Heart right ventricle (tissue), 16 donors: ENCODE measurements at regions not wholly inside any gene's neighbourhood (a gene's known extent, or its start where the extent isn't known, plus 50 kb on each side); places are given as distances from the start of the nearest gene placed in this dataset.

ENCODE experiments used
- ATAC-seq, 8 donors: fragments of 200-7000 bp; cut with Tn5 transposase; one replicate each; pipeline ENCODE4 v1.9.1; 2020; ENCODE audit warnings: mild to moderate bottlenecking in 8 of 8, moderate library complexity in 8 of 8, moderate number of reproducible peaks in 1 of 8
- DNase-seq, 2 donors: peaks; one replicate each; pipeline ENCODE4 v3.0.0-alpha.2; 2020
- H3K27ac ChIP-seq, 10 donors: fragments of 200-600 bp; sonication (generic) in 2 of 10; one replicate each; pipeline versions ENCODE4 v1.5.0 to v1.8.0; 2020 to 2022; ENCODE audit warnings: mild to moderate bottlenecking in 3 of 10
- H3K27me3 ChIP-seq, 7 donors: fragments of 200-600 bp; one replicate each; pipeline ENCODE4 v1.8.0; 2021 to 2022; ENCODE audit warnings: mild to moderate bottlenecking in 2 of 7
- H3K36me3 ChIP-seq, 9 donors: fragments of 200-600 bp; sonication (generic) in 1 of 9; one replicate each; pipeline versions ENCODE4 v1.5.0 to v1.8.0; 2020 to 2022; ENCODE audit warnings: mild to moderate bottlenecking in 2 of 9
- H3K4me1 ChIP-seq, 9 donors: fragments of 200-600 bp; sonication (generic) in 1 of 9; one replicate each; pipeline versions ENCODE4 v1.5.0 to v1.8.0; 2020 to 2022; ENCODE audit warnings: mild to moderate bottlenecking in 4 of 9
- H3K4me3 ChIP-seq, 10 donors: fragments of 200-600 bp; sonication (generic) in 2 of 10; one replicate each; pipeline versions ENCODE4 v1.5.0 to v1.8.0; 2020 to 2022; ENCODE audit warnings: mild to moderate bottlenecking in 7 of 10, moderate library complexity in 2 of 10
- H3K9me3 ChIP-seq, 11 donors: fragments of 200-600 bp in 10 of 11; sonication (generic) in 2 of 11; one replicate each; pipeline versions ENCODE4 v1.5.0 to v1.8.0; 2013 to 2022; ENCODE audit warnings: mild to moderate bottlenecking in 2 of 11, control low read depth in 1 of 11, moderate library complexity in 1 of 11
- WGBS, 2 donors: extraction: QIAGEN DNeasy Blood & Tissue Kit; methylation state at CpG; one replicate each; pipeline ENCODE4 v1.1.7; 2013; ENCODE audit warnings: inconsistent platforms in 1 of 2; 5-methylcytosine and 5-hydroxymethylcytosine counted together
- intact Hi-C, 10 donors: fragments of 100-400 bp; cut with DNase I; formaldehyde crosslinking; loops; one replicate each; pipeline versions ENCODE4 v1.11.1 to v1.14.2; 2022
- TF ChIP-seq, protein P1 (sequence below), 9 donors: fragments of 200-600 bp; sonication (generic) in 2 of 9; IDR thresholded peaks; one replicate each; pipeline versions ENCODE4 v1.5.0 to v1.8.0; 2021 to 2022; ENCODE audit warnings: antibody characterized with exemption in 9 of 9, mild to moderate bottlenecking in 5 of 9, moderate library complexity in 1 of 9
- donor health status: Arrhythmogenic right ventricular cardiomyopathy.
- donor health status: ischemic (EF 13 %, LVEDD 7.1; RV severe dilation, severe dysfunction).
- donor health status: healthy with polysubstance abuse.
- donor health status: DM: no; HTN: yes; CAD: no.
- donor health status: DM: no; HTN: no; CAD: no.
- donor health status: ischemic (EF 25% LVEDD 6.9; RV normal size, moderate dysfunction).
- donor health status: ischemic (EF 25% LVEDD 5.7; RV mildly dilated, moderate dysfunction).
- donor health status: healthy.
- donor health status: DM: yes; HTN: yes; CAD: no.
- donor health status: Ischemic cardiomyopathy.
- donor health status: ischemic (EF 35%, LVEDD 5.7; RV mildly dilated, moderate dysfunction).
- donor health status: nonischemic (EF 11% LVEDD 7.7; RV severe dilation, severe dysfunction).
- donor health status: DM: yes; HTN: yes; CAD: no.
- donor health status: PGD.
- donor health status: ischemic (EF 29% LVEDD 5.4; RV normal size, mild dysfunction).
- donor health status: nonischemic (EF 23%, LVEDD 6.1; RV moderate dilation, normal function).

DNA sequence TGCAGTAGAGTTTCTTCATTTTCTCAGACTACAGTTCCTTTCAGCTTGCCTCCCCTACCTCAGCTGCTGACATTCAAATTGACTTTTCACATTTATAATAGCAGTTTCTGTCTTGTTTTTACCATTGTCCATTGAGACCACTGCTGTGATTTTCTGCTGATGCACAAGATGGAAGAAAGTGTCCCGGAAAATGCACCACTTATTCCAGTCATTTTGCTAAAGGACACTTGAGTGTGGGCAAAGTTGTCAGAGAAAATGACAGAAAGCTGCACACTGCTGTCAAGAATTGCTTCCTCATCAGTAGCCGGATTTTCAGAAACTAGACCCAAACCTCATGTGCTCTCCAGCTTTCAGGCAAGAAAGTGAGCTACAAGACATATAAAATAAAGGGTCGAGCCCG is 546.2 kb upstream of the SETBP1 start:
- no peaks in the 10 kb centered on the region for H3K4me1 ChIP-seq
- no peak overlapping the region for H3K4me3 ChIP-seq
- no peak for ATAC-seq

DNA sequence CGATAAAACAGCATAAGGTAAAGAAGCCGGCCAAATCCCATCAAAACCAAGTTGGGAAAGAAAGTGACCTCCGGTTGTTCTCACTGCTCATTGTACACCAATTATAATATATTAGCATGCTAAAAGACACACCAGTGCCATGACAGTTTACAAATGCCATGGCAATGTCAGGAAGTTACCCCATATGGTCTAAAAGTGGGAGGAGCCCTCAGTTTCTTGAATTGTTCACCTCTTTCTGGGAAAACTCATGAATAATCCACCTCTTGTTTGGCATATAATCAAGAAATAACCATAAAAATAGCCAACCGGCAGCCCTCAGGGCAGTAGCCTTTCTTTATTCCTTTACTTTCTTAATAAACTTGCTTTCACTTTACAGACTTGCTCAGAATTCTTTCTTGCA is 544.9 kb upstream of the SETBP1 start:
- ATAC-seq (no peak), DNase-seq (no peak)
- WGBS, 2 donors = 97 to 98% methylated on average over 4 of the region's 4 CpGs
- Histone ChIP-seq H3K36me3 (no peaks in the 10 kb centered on the region), H3K27ac (no peak overlapping the region), H3K4me3 (no peak overlapping the region), H3K27me3 (no peaks in the 10 kb centered on the region), H3K4me1 (no peaks in the 10 kb centered on the region), H3K9me3 (peaks cover 0 to 8% (median 0%) of the 10 kb centered on the region in 11 donors)
- intact Hi-C loops = loop anchor here in 4 of 10 donors (10.0 kb wide), 3 partner anchors 189 to 1249 kb away; no protein-coding TSS in a partner anchor
- TF ChIP-seq, protein P1, sequence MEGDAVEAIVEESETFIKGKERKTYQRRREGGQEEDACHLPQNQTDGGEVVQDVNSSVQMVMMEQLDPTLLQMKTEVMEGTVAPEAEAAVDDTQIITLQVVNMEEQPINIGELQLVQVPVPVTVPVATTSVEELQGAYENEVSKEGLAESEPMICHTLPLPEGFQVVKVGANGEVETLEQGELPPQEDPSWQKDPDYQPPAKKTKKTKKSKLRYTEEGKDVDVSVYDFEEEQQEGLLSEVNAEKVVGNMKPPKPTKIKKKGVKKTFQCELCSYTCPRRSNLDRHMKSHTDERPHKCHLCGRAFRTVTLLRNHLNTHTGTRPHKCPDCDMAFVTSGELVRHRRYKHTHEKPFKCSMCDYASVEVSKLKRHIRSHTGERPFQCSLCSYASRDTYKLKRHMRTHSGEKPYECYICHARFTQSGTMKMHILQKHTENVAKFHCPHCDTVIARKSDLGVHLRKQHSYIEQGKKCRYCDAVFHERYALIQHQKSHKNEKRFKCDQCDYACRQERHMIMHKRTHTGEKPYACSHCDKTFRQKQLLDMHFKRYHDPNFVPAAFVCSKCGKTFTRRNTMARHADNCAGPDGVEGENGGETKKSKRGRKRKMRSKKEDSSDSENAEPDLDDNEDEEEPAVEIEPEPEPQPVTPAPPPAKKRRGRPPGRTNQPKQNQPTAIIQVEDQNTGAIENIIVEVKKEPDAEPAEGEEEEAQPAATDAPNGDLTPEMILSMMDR (IDR thresholded peaks at IDR 0.05) = no peak

More for the DNA sequence above, 546.2 kb upstream of the SETBP1 start:
- no peak for DNase-seq
- H3K27ac ChIP-seq = no peak overlapping the region
- TF ChIP-seq, protein P1 (IDR thresholded peaks at IDR 0.05) = no peak
- 61 to 79% methylated on average over 4 of the region's 4 CpGs for WGBS, 2 donors
- peaks cover 0 to 8% (median 0%) of the 10 kb centered on the region in 11 donors for H3K9me3 ChIP-seq
- intact Hi-C loops = loop anchor here in 4 of 10 donors (5.0 to 10.0 kb wide), 4 partner anchors 188 to 1250 kb away; no protein-coding TSS in a partner anchor
- H3K36me3 ChIP-seq = no peaks in the 10 kb centered on the region
- no peaks in the 10 kb centered on the region for H3K27me3 ChIP-seq

DNA sequence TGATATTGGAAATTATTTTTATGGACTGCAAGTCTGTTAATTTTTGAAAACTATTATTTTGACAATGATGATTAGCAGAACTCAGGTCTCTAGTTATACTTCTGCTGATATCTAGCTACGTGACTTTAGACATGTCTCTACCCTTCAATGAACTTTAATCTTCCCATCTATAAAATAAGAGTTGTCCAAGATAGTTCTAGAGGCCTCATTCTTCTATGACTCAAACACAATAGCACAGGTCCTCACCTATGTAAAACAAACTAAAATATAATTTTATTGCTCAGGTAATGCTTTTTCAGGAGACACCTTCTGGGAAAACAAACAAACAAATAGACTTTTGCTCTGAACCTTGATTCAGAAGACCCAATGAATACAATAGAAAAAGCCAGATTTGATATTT is 544.4 kb upstream of the SETBP1 start:
- Histone ChIP-seq H3K9me3 (peaks cover 0 to 8% (median 0%) of the 10 kb centered on the region in 11 donors), H3K4me1 (no peaks in the 10 kb centered on the region), H3K27me3 (no peaks in the 10 kb centered on the region), H3K36me3 (no peaks in the 10 kb centered on the region), H3K27ac (no peak overlapping the region), H3K4me3 (no peak overlapping the region)
- intact Hi-C loops = loop anchor here in 4 of 10 donors (10.0 kb wide), 3 partner anchors 188 to 1248 kb away; no protein-coding TSS in a partner anchor
- TF ChIP-seq, protein P1 (IDR thresholded peaks at IDR 0.05) = no peak
- DNase-seq (no peak), ATAC-seq (no peak)
- 90 to 97% methylated on average over 1 of the region's 1 CpG for WGBS, 2 donors

DNA sequence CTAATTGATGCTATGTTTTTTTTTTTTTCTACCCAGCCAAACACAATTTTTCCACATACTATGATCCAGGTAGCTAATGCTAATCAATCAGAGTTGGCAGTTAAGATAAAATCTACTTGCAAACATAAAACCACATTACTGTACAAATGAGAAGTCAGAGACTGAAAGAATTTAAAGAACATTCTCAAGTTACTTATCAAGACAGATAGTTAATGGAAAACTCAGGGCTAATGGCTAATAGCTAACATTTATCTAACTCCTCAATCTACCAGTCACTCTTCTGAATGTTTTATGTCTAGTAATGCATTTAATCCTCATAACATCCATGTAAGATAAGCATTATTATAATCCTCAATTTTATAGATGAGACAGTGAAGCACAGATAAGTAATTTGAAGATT is 537.6 kb upstream of the SETBP1 start:
- Histone ChIP-seq H3K4me3 (no peak overlapping the region), H3K4me1 (no peaks in the 10 kb centered on the region), H3K27ac (no peak overlapping the region), H3K36me3 (no peaks in the 10 kb centered on the region), H3K9me3 (no peaks in the 10 kb centered on the region), H3K27me3 (no peaks in the 10 kb centered on the region)
- intact Hi-C loops = no loop called here
- DNase-seq (no peak), ATAC-seq (no peak)
- TF ChIP-seq, protein P1 (IDR thresholded peaks at IDR 0.05) = no peak
